WTC11 (cell line): ENCODE measurements at regions not wholly inside any gene's neighbourhood (a gene's known extent, or its start where the extent isn't known, plus 50 kb on each side); places are given as distances from the start of the nearest gene placed in this dataset.

Experiments used
- ATF6 ChIP-seq: sonication (generic); formaldehyde crosslinking; IDR thresholded peaks from 2 replicates; pipeline ENCODE4 v1.8.1; 2023; ENCODE audit warnings: mild to moderate bottlenecking, missing genetic modification reagents
- CREB1 ChIP-seq: sonication (generic); formaldehyde crosslinking; IDR thresholded peaks from 2 replicates; pipeline ENCODE4 v1.8.0; 2023; ENCODE audit warnings: mild to moderate bottlenecking, missing genetic modification reagents
- CTCF ChIP-seq: fragments of 200-600 bp; IDR thresholded peaks from 2 replicates; pipeline ENCODE4 v1.8.0; 2022; ENCODE audit warnings: antibody characterized with exemption
- E2F5 ChIP-seq: sonication (generic); formaldehyde crosslinking; IDR thresholded peaks from 2 replicates; pipeline ENCODE4 v1.8.1; 2022; ENCODE audit warnings: mild to moderate bottlenecking, moderate library complexity, missing genetic modification reagents
- ELF4 ChIP-seq: sonication (generic); formaldehyde crosslinking; IDR thresholded peaks from 2 replicates; pipeline ENCODE4 v1.8.1; 2022; ENCODE audit warnings: low read depth, mild to moderate bottlenecking, moderate library complexity, missing genetic modification reagents
- FOXP4 ChIP-seq: sonication (generic); formaldehyde crosslinking; IDR thresholded peaks from 2 replicates; pipeline ENCODE4 v1.8.0; 2022; ENCODE audit warnings: mild to moderate bottlenecking, missing genetic modification reagents
- ZNF263 ChIP-seq: sonication (generic); formaldehyde crosslinking; IDR thresholded peaks from 2 replicates; pipeline ENCODE4 v1.8.1; 2022; ENCODE audit warnings: low read depth, mild to moderate bottlenecking, moderate library complexity, missing genetic modification reagents

- TF ChIP-seq CTCF (no peak), ATF6 (no peak), ELF4 (CRISPR knock-in tag) (no peak), FOXP4 (CRISPR knock-in tag) (no peak), CREB1 (CRISPR knock-in tag) (no peak), ZNF263 (CRISPR knock-in tag) (no peak), E2F5 (no peak)
These were observed 123.1 kb upstream of the ACKR3 start for GRCh38 chr2:236446521-236446920.
